Glomerular endothelial cell (primary cell): ENCODE measurements at regions not wholly inside any gene's neighbourhood (a gene's known extent, or its start where the extent isn't known, plus 50 kb on each side); places are given as distances from the start of the nearest gene placed in this dataset.

Experiments
- DNase-seq: peaks from one replicate; pipeline ENCODE4 v3.0.0-alpha.2; 2011; ENCODE audit warnings: low read depth, low spot score; ENCODE audit errors: extremely low read depth

- DNase-seq = no peak
Measured at GRCh38 chr20:43804781-43805180, 78.0 kb upstream of the GTSF1L start.

GRCh38 chr20:43803276-43803675 is 76.5 kb upstream of the GTSF1L start:
- DNase-seq = no peak

DNA sequence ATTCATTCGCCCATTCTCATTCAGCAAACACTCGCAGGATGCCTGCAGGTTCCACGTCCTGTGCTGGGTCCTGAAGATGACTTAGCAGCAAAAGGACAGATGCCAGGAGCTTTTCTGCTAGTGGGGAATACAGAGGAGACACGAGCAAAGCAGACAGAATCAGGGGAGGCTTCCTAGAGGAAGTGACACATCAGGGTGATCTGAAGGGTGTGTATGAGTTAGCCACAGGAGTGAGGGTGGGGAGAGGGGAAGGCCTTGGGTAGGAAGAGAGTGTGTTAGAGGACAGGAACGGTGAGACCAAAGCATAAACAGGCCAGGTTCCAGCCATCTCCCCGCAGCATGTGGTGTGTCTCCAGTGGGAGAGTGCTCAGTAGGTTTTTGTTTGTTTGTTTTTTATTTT is 73.4 kb upstream of the GTSF1L start:
- DNase-seq = no peak

GRCh38 chr20:43799741-43800140 is 72.9 kb upstream of the GTSF1L start:
- no peak for DNase-seq

DNA sequence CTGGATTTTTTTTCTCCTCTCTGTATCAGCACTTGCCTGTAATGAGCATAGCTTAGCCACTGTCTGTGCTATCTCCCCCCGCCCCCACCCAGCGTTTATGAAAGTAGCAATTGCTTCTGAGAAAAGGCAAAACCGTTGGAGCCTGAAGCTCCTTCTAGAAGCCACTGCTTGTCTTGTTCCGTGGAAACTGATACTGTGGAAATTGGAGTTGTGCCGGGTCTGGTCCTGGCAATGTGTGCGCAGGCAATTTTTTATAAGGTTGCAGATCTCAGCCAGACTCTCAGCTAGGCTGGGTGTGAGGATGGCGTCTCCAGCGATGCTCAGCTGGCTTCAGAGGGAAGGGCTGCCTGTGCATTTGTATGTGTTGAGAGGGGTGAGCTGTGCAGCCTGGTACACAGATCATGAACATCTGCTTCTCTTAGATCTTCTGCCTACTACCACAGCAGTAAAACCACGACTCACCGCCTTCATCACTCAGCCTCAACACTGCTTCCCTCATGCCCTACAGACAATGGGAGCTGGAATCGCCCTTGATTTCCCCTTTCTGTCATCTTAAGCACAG is 72.4 kb upstream of the GTSF1L start:
- DNase-seq = no peak

DNA sequence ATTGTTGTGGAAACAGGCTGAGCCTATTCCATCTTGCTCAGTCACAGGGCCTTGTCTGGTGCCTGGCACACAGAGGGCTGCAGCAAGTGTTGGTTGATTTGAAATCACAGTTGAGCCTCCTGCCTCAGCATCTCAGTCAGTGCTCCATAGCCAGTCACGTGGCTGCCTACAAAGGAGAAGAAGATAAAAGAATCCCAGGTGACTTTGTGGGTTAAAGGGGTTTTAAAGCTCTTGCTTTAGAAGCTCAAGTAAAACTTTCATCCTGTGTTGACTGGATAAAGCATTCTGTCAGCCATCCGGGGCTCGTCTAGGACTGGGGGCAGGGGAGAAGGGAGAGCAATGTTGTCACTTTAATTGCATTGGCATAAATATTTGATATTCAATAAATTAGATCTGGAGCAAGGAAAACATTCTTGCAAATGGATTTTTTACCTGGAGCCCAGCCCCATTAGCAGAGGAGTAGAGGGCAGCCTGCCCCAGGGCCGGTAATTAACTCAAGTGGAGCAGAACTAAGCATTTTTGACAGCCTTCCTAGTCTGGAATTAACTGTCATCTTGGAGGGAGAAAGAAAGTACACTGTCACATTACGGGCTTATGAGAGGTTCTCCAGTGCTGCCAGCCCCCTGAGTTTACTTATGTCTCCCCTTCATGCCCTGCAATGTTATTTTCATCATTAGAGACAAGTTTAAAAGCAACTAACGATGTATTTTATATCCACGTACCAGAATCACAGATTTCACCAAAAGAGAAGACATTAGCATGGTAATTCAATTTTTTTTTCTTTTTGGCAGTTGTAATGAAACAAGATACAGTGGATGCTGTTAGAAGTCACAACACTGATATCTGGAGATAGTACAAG is 71.7 kb upstream of the GTSF1L start:
- DNase-seq = no peak

- no peak for DNase-seq
Measured at GRCh38 chr20:43794326-43794725, 67.5 kb upstream of the GTSF1L start.

- no peak for DNase-seq
Measured at GRCh38 chr20:43789593-43789992, 62.8 kb upstream of the GTSF1L start.

- DNase-seq = no peak
Measured at GRCh38 chr20:43787937-43788336, 61.1 kb upstream of the GTSF1L start.

GRCh38 chr20:43786885-43787284 is 60.1 kb upstream of the GTSF1L start:
- DNase-seq = no peak

- DNase-seq = no peak
Measured at GRCh38 chr20:43781215-43781614, 54.4 kb upstream of the GTSF1L start.

DNA sequence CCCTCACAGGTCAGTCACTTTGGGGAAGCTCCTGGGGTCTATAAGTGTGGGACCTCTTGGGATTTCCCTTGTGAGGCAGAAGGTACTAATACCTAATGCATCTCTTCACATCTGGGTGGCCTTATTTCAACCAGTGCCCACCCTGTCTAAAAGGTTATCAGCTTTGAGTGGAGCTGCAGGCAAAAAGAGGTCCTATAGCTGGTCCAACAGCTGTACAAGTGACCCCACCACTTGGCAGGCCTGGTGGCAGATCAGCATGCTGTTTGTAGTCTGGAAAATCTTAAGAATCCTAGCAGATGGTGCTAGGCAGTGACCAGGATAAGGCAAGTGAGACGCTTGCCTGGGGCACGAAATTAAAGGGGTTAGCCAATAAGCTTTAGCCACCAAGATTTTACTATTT is 51.6 kb upstream of the GTSF1L start:
- DNase-seq = no peak

GRCh38 chr20:43776691-43777090 is 49.9 kb upstream of the GTSF1L start:
- no peak for DNase-seq
